AG04449 (cell line): ENCODE measurements at regions not wholly inside any gene's neighbourhood (a gene's known extent, or its start where the extent isn't known, plus 50 kb on each side); places are given as distances from the start of the nearest gene placed in this dataset.

Experiments used
- CTCF ChIA-PET: fragments of 350-600 bp; formaldehyde crosslinking; extraction: SDS; loops from one replicate; lab custom pipeline; 2021; ENCODE audit warnings: antibody characterized with exemption; lab: Yijun Ruan, JAX
- POLR2A ChIA-PET: fragments of 400-600, 350-600 bp; formaldehyde crosslinking; extraction: SDS; loops from one replicate; lab custom pipeline; 2020; ENCODE audit warnings: antibody characterized with exemption, inconsistent platforms; lab: Yijun Ruan, JAX
- DNase-seq: peaks from one replicate; pipeline ENCODE4 v3.0.0-alpha.2; 2010; ENCODE audit warnings: low read depth, low spot score
- H3K4me3 ChIP-seq: 2 replicates; pipeline ENCODE4 v1.5.1; 2011; ENCODE audit warnings: low read depth, mild to moderate bottlenecking, control low read depth, low read length
- CTCF ChIP-seq: IDR thresholded peaks from one replicate; pipeline ENCODE4 v1.5.1; 2011; ENCODE audit warnings: mild to moderate bottlenecking, moderate library complexity, low read length, control low read depth, inconsistent platforms; ENCODE audit not compliant: insufficient read depth; ENCODE audit errors: missing control alignments

GRCh38 chr20:37464611-37465010 lies 56.4 kb upstream of the NNAT start:
- H3K4me3 ChIP-seq, result no peak overlapping the region
- CTCF ChIA-PET, result no interaction called here
- POLR2A ChIA-PET, result no interaction called here
- DNase-seq, result no peak
- TF ChIP-seq CTCF, result no peak
